ENCODE measurements at regions not wholly inside any gene's neighbourhood (a gene's known extent, or its start where the extent isn't known, plus 50 kb on each side); places are given as distances from the start of the nearest gene placed in this dataset.

DNA sequence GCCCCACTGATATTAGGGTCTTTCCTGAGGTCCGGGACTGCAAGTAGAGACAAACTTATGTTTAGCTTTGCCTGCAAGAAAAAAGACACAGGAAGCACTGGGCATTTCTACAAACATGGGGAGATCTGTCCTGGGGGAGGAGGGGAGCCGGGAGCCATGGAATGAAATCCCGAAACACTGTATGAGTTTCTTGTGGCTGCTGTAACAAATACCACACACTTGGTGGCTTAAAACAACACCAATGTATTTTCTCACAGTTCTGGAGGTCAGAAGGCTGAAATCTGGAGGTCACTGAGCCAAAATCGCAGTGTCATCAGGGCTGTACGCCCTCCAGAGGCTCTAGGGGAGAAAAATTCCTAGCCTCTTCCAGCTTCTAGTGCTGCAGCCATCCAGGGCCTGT lies 114.0 kb upstream of the CHST15 start:
- TF ChIP-seq, protein P1, sequence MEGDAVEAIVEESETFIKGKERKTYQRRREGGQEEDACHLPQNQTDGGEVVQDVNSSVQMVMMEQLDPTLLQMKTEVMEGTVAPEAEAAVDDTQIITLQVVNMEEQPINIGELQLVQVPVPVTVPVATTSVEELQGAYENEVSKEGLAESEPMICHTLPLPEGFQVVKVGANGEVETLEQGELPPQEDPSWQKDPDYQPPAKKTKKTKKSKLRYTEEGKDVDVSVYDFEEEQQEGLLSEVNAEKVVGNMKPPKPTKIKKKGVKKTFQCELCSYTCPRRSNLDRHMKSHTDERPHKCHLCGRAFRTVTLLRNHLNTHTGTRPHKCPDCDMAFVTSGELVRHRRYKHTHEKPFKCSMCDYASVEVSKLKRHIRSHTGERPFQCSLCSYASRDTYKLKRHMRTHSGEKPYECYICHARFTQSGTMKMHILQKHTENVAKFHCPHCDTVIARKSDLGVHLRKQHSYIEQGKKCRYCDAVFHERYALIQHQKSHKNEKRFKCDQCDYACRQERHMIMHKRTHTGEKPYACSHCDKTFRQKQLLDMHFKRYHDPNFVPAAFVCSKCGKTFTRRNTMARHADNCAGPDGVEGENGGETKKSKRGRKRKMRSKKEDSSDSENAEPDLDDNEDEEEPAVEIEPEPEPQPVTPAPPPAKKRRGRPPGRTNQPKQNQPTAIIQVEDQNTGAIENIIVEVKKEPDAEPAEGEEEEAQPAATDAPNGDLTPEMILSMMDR (IDR thresholded peaks at IDR 0.05), result no peak
- TF ChIP-seq, protein P2, sequence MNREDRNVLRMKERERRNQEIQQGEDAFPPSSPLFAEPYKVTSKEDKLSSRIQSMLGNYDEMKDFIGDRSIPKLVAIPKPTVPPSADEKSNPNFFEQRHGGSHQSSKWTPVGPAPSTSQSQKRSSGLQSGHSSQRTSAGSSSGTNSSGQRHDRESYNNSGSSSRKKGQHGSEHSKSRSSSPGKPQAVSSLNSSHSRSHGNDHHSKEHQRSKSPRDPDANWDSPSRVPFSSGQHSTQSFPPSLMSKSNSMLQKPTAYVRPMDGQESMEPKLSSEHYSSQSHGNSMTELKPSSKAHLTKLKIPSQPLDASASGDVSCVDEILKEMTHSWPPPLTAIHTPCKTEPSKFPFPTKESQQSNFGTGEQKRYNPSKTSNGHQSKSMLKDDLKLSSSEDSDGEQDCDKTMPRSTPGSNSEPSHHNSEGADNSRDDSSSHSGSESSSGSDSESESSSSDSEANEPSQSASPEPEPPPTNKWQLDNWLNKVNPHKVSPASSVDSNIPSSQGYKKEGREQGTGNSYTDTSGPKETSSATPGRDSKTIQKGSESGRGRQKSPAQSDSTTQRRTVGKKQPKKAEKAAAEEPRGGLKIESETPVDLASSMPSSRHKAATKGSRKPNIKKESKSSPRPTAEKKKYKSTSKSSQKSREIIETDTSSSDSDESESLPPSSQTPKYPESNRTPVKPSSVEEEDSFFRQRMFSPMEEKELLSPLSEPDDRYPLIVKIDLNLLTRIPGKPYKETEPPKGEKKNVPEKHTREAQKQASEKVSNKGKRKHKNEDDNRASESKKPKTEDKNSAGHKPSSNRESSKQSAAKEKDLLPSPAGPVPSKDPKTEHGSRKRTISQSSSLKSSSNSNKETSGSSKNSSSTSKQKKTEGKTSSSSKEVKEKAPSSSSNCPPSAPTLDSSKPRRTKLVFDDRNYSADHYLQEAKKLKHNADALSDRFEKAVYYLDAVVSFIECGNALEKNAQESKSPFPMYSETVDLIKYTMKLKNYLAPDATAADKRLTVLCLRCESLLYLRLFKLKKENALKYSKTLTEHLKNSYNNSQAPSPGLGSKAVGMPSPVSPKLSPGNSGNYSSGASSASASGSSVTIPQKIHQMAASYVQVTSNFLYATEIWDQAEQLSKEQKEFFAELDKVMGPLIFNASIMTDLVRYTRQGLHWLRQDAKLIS (CRISPR knock-in tag; IDR thresholded peaks at IDR 0.05; ENCODE audit: borderline replicate concordance), result no peak
- TF ChIP-seq, protein P3, sequence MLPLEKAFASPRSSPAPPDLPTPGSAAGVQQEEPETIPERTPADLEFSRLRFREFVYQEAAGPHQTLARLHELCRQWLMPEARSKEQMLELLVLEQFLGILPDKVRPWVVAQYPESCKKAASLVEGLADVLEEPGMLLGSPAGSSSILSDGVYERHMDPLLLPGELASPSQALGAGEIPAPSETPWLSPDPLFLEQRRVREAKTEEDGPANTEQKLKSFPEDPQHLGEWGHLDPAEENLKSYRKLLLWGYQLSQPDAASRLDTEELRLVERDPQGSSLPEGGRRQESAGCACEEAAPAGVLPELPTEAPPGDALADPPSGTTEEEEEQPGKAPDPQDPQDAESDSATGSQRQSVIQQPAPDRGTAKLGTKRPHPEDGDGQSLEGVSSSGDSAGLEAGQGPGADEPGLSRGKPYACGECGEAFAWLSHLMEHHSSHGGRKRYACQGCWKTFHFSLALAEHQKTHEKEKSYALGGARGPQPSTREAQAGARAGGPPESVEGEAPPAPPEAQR (CRISPR knock-in tag; IDR thresholded peaks at IDR 0.05), result no peak
- TF ChIP-seq, protein P4, sequence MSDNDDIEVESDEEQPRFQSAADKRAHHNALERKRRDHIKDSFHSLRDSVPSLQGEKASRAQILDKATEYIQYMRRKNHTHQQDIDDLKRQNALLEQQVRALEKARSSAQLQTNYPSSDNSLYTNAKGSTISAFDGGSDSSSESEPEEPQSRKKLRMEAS (CRISPR knock-in tag; IDR thresholded peaks at IDR 0.05), result no peak
- no peak for TF ChIP-seq TP53 (CRISPR knock-in tag; IDR thresholded peaks at IDR 0.05)

Data from WTC11 (cell line).